ENCODE measurements at regions not wholly inside any gene's neighbourhood (a gene's known extent, or its start where the extent isn't known, plus 50 kb on each side); places are given as distances from the start of the nearest gene placed in this dataset.

- Histone ChIP-seq H3K4me1 (ENCODE audit: control insufficient read depth, insufficient read depth, low read length) (no peaks in the 10 kb centered on the region), H3K36me3 (ENCODE audit: control insufficient read depth, insufficient read depth, low read length) (no peaks in the 10 kb centered on the region), H3K9me3 (ENCODE audit: control insufficient read depth, insufficient read depth, low read depth, low read length) (no peaks in the 10 kb centered on the region), H3K4me3 (ENCODE audit: low read depth in 2 of 2, low read length in 2 of 2) (0 out of 4 replicates have a peak overlapping the region, but pooled peaks of 1 of the 2 experiments have one; percentile 16), H3K27ac (ENCODE audit: low read length) (no peak overlapping the region), H3K27me3 (ENCODE audit: control insufficient read depth, insufficient read depth, low read length) (0 out of 2 replicates have a peak, but pooled peaks cover 4% of the 10 kb centered on the region)
- intact Hi-C loops (cut with micrococcal nuclease; ENCODE audit: unreplicated experiment) (no loop called here), in situ Hi-C loops (cut with HindIII; ENCODE audit: low pct_unique_long_range_greater_than_20kb, low sequenced_read_pairs) (no loop called here)
- POLR2A ChIA-PET: no interaction called here
- no TSS peak for BruUV-seq (replicated peaks)
- DNase-seq (ENCODE audit: low read depth, low spot score): no peak
- peak; percentile 54 for ATAC-seq
- TF ChIP-seq CTCF (IDR thresholded peaks at IDR 0.05) (no peak), TCF7L2 (IDR thresholded peaks at IDR 0.05; ENCODE audit: low read depth, low read length) (no peak), SIN3A (IDR thresholded peaks at IDR 0.05; ENCODE audit: borderline replicate concordance, insufficient read depth, low read depth, low read length) (no peak), REST (IDR thresholded peaks at IDR 0.05; ENCODE audit: insufficient read depth in 1 of 2, low read depth in 2 of 2, low read length in 1 of 2) (no peak), POLR2AphosphoS5 (IDR thresholded peaks at IDR 0.05; ENCODE audit: low read depth, low read length) (no peak)
- CTCF ChIA-PET: interaction anchor here (0.7 kb wide), 1 partner anchor 26 kb away, joined by 7 read pairs; no protein-coding TSS in a partner anchor
Measured at GRCh38 chr11:134655189-134655989, 243.3 kb upstream of the B3GAT1 start.

- no peak for DNase-seq (ENCODE audit: low read depth, low spot score)
- Histone ChIP-seq H3K9me3 (ENCODE audit: control insufficient read depth, insufficient read depth, low read depth, low read length) (no peaks in the 10 kb centered on the region), H3K27ac (ENCODE audit: low read length) (no peak overlapping the region), H3K4me3 (ENCODE audit: low read depth in 2 of 2, low read length in 2 of 2) (no peak overlapping the region), H3K36me3 (ENCODE audit: control insufficient read depth, insufficient read depth, low read length) (no peaks in the 10 kb centered on the region), H3K27me3 (ENCODE audit: control insufficient read depth, insufficient read depth, low read length) (0 out of 2 replicates have a peak, but pooled peaks cover 4% of the 10 kb centered on the region), H3K4me1 (ENCODE audit: control insufficient read depth, insufficient read depth, low read length) (no peaks in the 10 kb centered on the region)
- CTCF ChIA-PET: no interaction called here
- POLR2A ChIA-PET: no interaction called here
- no TSS peak for BruUV-seq (replicated peaks)
- intact Hi-C loops (cut with micrococcal nuclease; ENCODE audit: unreplicated experiment) (no loop called here), in situ Hi-C loops (cut with HindIII; ENCODE audit: low pct_unique_long_range_greater_than_20kb, low sequenced_read_pairs) (no loop called here)
- TF ChIP-seq POLR2AphosphoS5 (IDR thresholded peaks at IDR 0.05; ENCODE audit: low read depth, low read length): no peak
- TF ChIP-seq TCF7L2 (IDR thresholded peaks at IDR 0.05; ENCODE audit: low read depth, low read length): no peak
- no peak for TF ChIP-seq SIN3A (IDR thresholded peaks at IDR 0.05; ENCODE audit: borderline replicate concordance, insufficient read depth, low read depth, low read length)
- TF ChIP-seq REST (IDR thresholded peaks at IDR 0.05; ENCODE audit: insufficient read depth in 1 of 2, low read depth in 2 of 2, low read length in 1 of 2): no peak
- no peak for TF ChIP-seq CTCF (IDR thresholded peaks at IDR 0.05)
- ATAC-seq: no peak
Measured at GRCh38 chr11:134654161-134654915, 242.3 kb upstream of the B3GAT1 start.

Data from Panc1 (cell line).